IMR-90 (cell line): ENCODE measurements at regions not wholly inside any gene's neighbourhood (a gene's known extent, or its start where the extent isn't known, plus 50 kb on each side); places are given as distances from the start of the nearest gene placed in this dataset.

Experiments used
- ATAC-seq: fragments of 200-7000 bp; cut with Tn5 transposase; 2 replicates; pipeline ENCODE4 v1.9.1; 2020; ENCODE audit warnings: low read depth, mild to moderate bottlenecking, moderate library complexity
- BruUV-seq: library from RNA; stranded (reverse); fragments of 400-500 nt; replicated peaks from 2 replicates; lab custom pipeline; 2021; lab: Mats Ljungman, UMichigan
- CTCF ChIA-PET: fragments of 300-600 bp; formaldehyde crosslinking; extraction: SDS; loops from one replicate; lab custom pipeline; 2021; ENCODE audit warnings: antibody characterized with exemption; lab: Yijun Ruan, JAX
- POLR2A ChIA-PET: fragments of 300-600 bp; sonication (Branson Sonifier 250); formaldehyde crosslinking; loops from one replicate; lab custom pipeline; 2022; ENCODE audit warnings: antibody characterized with exemption; ENCODE audit not compliant: unreplicated experiment; lab: Charles Lee
- DNase-seq: peaks from one replicate; pipeline ENCODE4 v3.0.0; 2013
- H2AFZ ChIP-seq: replicated peaks from 2 replicates; pipeline ENCODE3; 2013; ENCODE audit warnings: low read length, mild to moderate bottlenecking; ENCODE audit not compliant: poor library complexity
- H2AK5ac ChIP-seq: 2 replicates; pipeline ENCODE4 v1.6.1; 2013; ENCODE audit warnings: low read depth, low read length, inconsistent platforms
- H2AK9ac ChIP-seq: replicated peaks from 2 replicates; pipeline ENCODE3; 2013; ENCODE audit warnings: mild to moderate bottlenecking, low read depth, low read length, moderate library complexity; ENCODE audit not compliant: poor library complexity
- H2BK120ac ChIP-seq: 2 replicates; pipeline ENCODE4 v1.6.1; 2013; ENCODE audit warnings: low read depth, low read length, inconsistent platforms
- H2BK15ac ChIP-seq: 3 replicates; pipeline ENCODE4 v1.6.1; 2013; ENCODE audit warnings: low read depth, low read length, inconsistent platforms
- H2BK20ac ChIP-seq: 2 replicates; pipeline ENCODE4 v1.6.1; 2013; ENCODE audit warnings: low read depth, mild to moderate bottlenecking, inconsistent platforms, low read length, moderate library complexity
- H2BK5ac ChIP-seq: 2 replicates; pipeline ENCODE4 v1.6.1; 2013; ENCODE audit warnings: mild to moderate bottlenecking, low read depth, low read length, inconsistent platforms; ENCODE audit not compliant: poor library complexity, severe bottlenecking
- H3K14ac ChIP-seq: replicated peaks from 2 replicates; pipeline ENCODE4 v1.6.1; 2013; ENCODE audit warnings: low read depth, low read length, inconsistent platforms
- H3K18ac ChIP-seq: 2 replicates; pipeline ENCODE4 v1.6.1; 2013; ENCODE audit warnings: low read depth, low read length, control low read depth
- H3K23ac ChIP-seq: 2 replicates; pipeline ENCODE4 v1.6.1; 2013; ENCODE audit warnings: low read depth, low read length, inconsistent platforms
- H3K27ac ChIP-seq: 2 replicates; pipeline ENCODE4 v1.5.1; 2013; ENCODE audit warnings: mild to moderate bottlenecking, control low read depth, low read length; ENCODE audit not compliant: insufficient read depth
- H3K27me3 ChIP-seq: 2 replicates; pipeline ENCODE4 v1.6.1; 2013; ENCODE audit warnings: low read length; ENCODE audit not compliant: control insufficient read depth, insufficient read depth
- H3K36me3 ChIP-seq: 2 replicates; pipeline ENCODE4 v1.6.1; 2013; ENCODE audit warnings: low read length, mixed read lengths; ENCODE audit not compliant: control insufficient read depth, insufficient read depth
- H3K4ac ChIP-seq: 2 replicates; pipeline ENCODE4 v1.6.1; 2013; ENCODE audit warnings: low read depth, low read length, inconsistent platforms
- H3K4me1 ChIP-seq: 2 replicates; pipeline ENCODE4 v1.6.1; 2013; ENCODE audit warnings: low read length, mixed read lengths; ENCODE audit not compliant: control insufficient read depth, insufficient read depth
- H3K4me2 ChIP-seq: 2 replicates; pipeline ENCODE4 v1.6.1; 2013; ENCODE audit warnings: low read depth, mild to moderate bottlenecking, control low read depth, low read length, moderate library complexity
- H3K4me3 ChIP-seq: 2 replicates; pipeline ENCODE4 v1.5.1; 2013; ENCODE audit warnings: low read depth, mild to moderate bottlenecking, control low read depth, low read length, moderate library complexity; ENCODE audit not compliant: insufficient read depth
- H3K56ac ChIP-seq: 2 replicates; pipeline ENCODE4 v1.6.1; 2013; ENCODE audit warnings: low read length, inconsistent platforms; ENCODE audit not compliant: insufficient read depth; ENCODE audit errors: extremely low read depth
- H3K79me1 ChIP-seq, 2 experiments: 2 replicates each; pipeline ENCODE4 v1.6.1; 2013; ENCODE audit warnings: low read length in 2 of 2, inconsistent platforms in 1 of 2, low read depth in 1 of 2
- H3K9ac ChIP-seq: 2 replicates; pipeline ENCODE4 v1.6.1; 2013; ENCODE audit warnings: low read depth, low read length, control low read depth
- H3K9me1 ChIP-seq: 2 replicates; pipeline ENCODE4 v1.6.1; 2013; ENCODE audit warnings: low read length, inconsistent platforms; ENCODE audit not compliant: insufficient read depth
- H3K9me3 ChIP-seq: 2 replicates; pipeline ENCODE4 v1.6.1; 2013; ENCODE audit warnings: low read length; ENCODE audit not compliant: control insufficient read depth, insufficient read depth
- H4K20me1 ChIP-seq: 2 replicates; pipeline ENCODE4 v1.6.1; 2013; ENCODE audit warnings: low read length, inconsistent platforms; ENCODE audit not compliant: insufficient read depth
- H4K5ac ChIP-seq: 2 replicates; pipeline ENCODE4 v1.6.1; 2013; ENCODE audit warnings: mild to moderate bottlenecking, low read depth, low read length, control low read depth
- H4K8ac ChIP-seq, 2 experiments: 2 replicates each; pipeline ENCODE4 v1.6.1; 2013; ENCODE audit warnings: low read depth in 2 of 2, low read length in 2 of 2, control low read depth in 1 of 2, inconsistent platforms in 1 of 2
- H4K91ac ChIP-seq: 2 replicates; pipeline ENCODE4 v1.6.1; 2013; ENCODE audit warnings: low read depth, low read length, inconsistent platforms; ENCODE audit not compliant: insufficient read depth
- MAZ ChIP-seq: IDR thresholded peaks from 2 replicates; pipeline ENCODE4 v1.6.1; 2012; ENCODE audit warnings: low read depth, mild to moderate bottlenecking, low read length, improper control_type of control experiment, moderate library complexity, borderline replicate concordance
- RAD21 ChIP-seq: IDR thresholded peaks from 2 replicates; pipeline ENCODE4 v1.6.1; 2012; ENCODE audit warnings: low read length, improper control_type of control experiment
- dilution Hi-C: fragments of 300-500 bp; cut with HindIII; formaldehyde crosslinking; loops from one replicate; pipeline ENCODE4 v1.14.3; 2018; ENCODE audit warnings: low sequenced_read_pairs; ENCODE audit not compliant: unreplicated experiment
- in situ Hi-C: fragments of 300-500 bp; cut with MboI; formaldehyde crosslinking; loops from 3 replicates; pipeline ENCODE4 v1.14.3; 2019; ENCODE audit warnings: low sequenced_read_pairs, inconsistent platforms, mixed read lengths
- intact Hi-C: fragments of 100-400 bp; cut with micrococcal nuclease; formaldehyde crosslinking; loops from 2 replicates; pipeline ENCODE4 v1.10.0; 2022
- TF ChIP-seq, protein P1 (sequence below): fragments of 150-350 bp; IDR thresholded peaks from 2 replicates; pipeline ENCODE4 v1.6.1; 2017; ENCODE audit warnings: mild to moderate bottlenecking, antibody characterized with exemption, low read length, low read depth

DNA sequence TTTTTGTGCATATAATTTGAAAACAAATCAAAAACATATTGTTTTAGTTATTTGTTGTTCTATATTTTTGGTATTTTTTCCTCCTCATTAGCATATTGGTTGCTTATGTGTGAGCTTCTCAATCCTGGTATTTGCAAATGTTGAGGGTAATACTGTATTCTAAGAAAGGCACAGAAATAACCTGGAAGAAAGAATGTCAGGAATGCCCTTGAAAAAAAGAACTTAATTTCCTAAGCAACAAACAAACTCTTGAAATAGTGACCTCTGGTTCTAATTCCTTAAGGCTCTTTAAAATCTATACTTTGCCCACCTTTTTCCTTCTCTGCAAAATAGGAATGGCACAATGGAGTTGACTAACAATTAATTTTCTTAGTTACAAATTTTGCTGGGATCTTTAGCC lies 117.5 kb downstream of the HMHB1 start:
- Histone ChIP-seq H3K14ac (no peak overlapping the region), H3K79me1 (no peaks in the 10 kb centered on the region), H3K4me3 (no peak overlapping the region), H2BK20ac (no peak overlapping the region), H4K20me1 (no peaks in the 10 kb centered on the region), H3K18ac (no peak overlapping the region), H2AK9ac (no peak overlapping the region), H3K36me3 (no peaks in the 10 kb centered on the region), H3K4me1 (no peaks in the 10 kb centered on the region), H3K4me2 (no peak overlapping the region), H3K4ac (no peak overlapping the region), H2AFZ (no peak overlapping the region), H2BK5ac (no peak overlapping the region), H2BK15ac (no peak overlapping the region), H4K8ac (no peak overlapping the region), H3K9me1 (peaks cover 5% of the 10 kb centered on the region; the same call in 1 of the 2 replicates), H3K9ac (no peak overlapping the region), H4K5ac (no peak overlapping the region), H3K27me3 (no peaks in the 10 kb centered on the region), H2AK5ac (no peak overlapping the region), H3K23ac (no peak overlapping the region), H2BK120ac (no peak overlapping the region), H3K9me3 (peaks cover 2% of the 10 kb centered on the region; the same call in 1 of the 2 replicates), H3K56ac (no peak overlapping the region), H3K27ac (no peak overlapping the region), H4K91ac (no peak overlapping the region)
- in situ Hi-C loops (no loop called here), dilution Hi-C loops (no loop called here), intact Hi-C loops (no loop called here)
- DNase-seq: no peak
- ChIA-PET CTCF (no interaction called here), POLR2A (no interaction called here)
- TF ChIP-seq MAZ (no peak), RAD21 (no peak)
- TF ChIP-seq, protein P1, sequence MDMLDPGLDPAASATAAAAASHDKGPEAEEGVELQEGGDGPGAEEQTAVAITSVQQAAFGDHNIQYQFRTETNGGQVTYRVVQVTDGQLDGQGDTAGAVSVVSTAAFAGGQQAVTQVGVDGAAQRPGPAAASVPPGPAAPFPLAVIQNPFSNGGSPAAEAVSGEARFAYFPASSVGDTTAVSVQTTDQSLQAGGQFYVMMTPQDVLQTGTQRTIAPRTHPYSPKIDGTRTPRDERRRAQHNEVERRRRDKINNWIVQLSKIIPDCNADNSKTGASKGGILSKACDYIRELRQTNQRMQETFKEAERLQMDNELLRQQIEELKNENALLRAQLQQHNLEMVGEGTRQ: no peak
- no peak for ATAC-seq
- BruUV-seq: no TSS peak
